Thoracic aorta (tissue), 2 donors: ENCODE measurements at regions not wholly inside any gene's neighbourhood (a gene's known extent, or its start where the extent isn't known, plus 50 kb on each side); places are given as distances from the start of the nearest gene placed in this dataset.
A peak's percentile ranks its signal among the peaks of the same experiment; 100 is the strongest.

Experiments
- ATAC-seq: fragments of 150-250 bp; one replicate; pipeline ENCODE4 v1.8.0; 2017; ENCODE audit warnings: low read depth; ENCODE audit not compliant: insufficient number of reproducible peaks, low FRiP score
- DNase-seq: peaks from one replicate; pipeline ENCODE4 v3.0.0-alpha.2; 2020; ENCODE audit warnings: low spot score
- H3K27ac ChIP-seq, 2 donors: fragments of 200-600 bp; sonication (generic); 1 replicate in 1 of 2; 2 replicates in 1 of 2; pipeline ENCODE4 v1.5.1; 2016; ENCODE audit warnings: mild to moderate bottlenecking in 2 of 2, moderate library complexity in 2 of 2
- H3K27me3 ChIP-seq: fragments of 200-600 bp; sonication (generic); replicated peaks from 2 replicates; pipeline ENCODE4 v1.6.0; 2016; ENCODE audit warnings: mild to moderate bottlenecking; ENCODE audit not compliant: insufficient read depth
- H3K36me3 ChIP-seq: fragments of 200-600 bp; sonication (generic); one replicate; pipeline ENCODE4 v1.5.1; 2016
- H3K4me1 ChIP-seq, 2 donors: fragments of 200-600 bp; sonication (generic); 1 replicate in 1 of 2; 2 replicates in 1 of 2; pipeline versions ENCODE4 v1.5.1 to v1.6.0; 2016; ENCODE audit warnings: low read depth in 2 of 2, mild to moderate bottlenecking in 1 of 2; ENCODE audit not compliant: control insufficient read depth in 1 of 2
- H3K4me3 ChIP-seq: fragments of 200-600 bp; sonication (generic); 2 replicates; pipeline ENCODE4 v1.5.1; 2016; ENCODE audit warnings: mild to moderate bottlenecking
- H3K9me3 ChIP-seq: fragments of 200-600 bp; sonication (generic); 2 replicates; pipeline ENCODE4 v1.5.1; 2016
- CTCF ChIP-seq: fragments of 200-600 bp; sonication (generic); IDR thresholded peaks from one replicate; pipeline ENCODE4 v1.5.1; 2019; ENCODE audit warnings: antibody characterized with exemption

- DNase-seq (no peak), ATAC-seq (no peak)
- H3K4me1 ChIP-seq: peaks cover 26 to 70% of the 10 kb centered on the region in 2 donors
- H3K36me3 ChIP-seq: no peaks in the 10 kb centered on the region
- peak overlapping the region; percentile 71 for H3K4me3 ChIP-seq
- no peaks in the 10 kb centered on the region for H3K27me3 ChIP-seq
- H3K27ac ChIP-seq: peak overlapping the region; percentile 76 to 77
- peak; percentile 44 for TF ChIP-seq CTCF
- H3K9me3 ChIP-seq: no peaks in the 10 kb centered on the region
These were observed 68.1 kb upstream of the GGTA1 start for GRCh38 chr9:121567500-121568342.

GRCh38 chr9:121568343-121569265 lies 69.0 kb upstream of the GGTA1 start:
- DNase-seq: no peak
- Histone ChIP-seq H3K9me3 (no peaks in the 10 kb centered on the region), H3K27me3 (no peaks in the 10 kb centered on the region), H3K4me1 (peaks cover 26 to 70% of the 10 kb centered on the region in 2 donors), H3K4me3 (peak overlapping the region; percentile 71), H3K27ac (peak overlapping the region; percentile 76 to 77), H3K36me3 (no peaks in the 10 kb centered on the region)
- TF ChIP-seq CTCF: no peak
- no peak for ATAC-seq

GRCh38 chr9:121569266-121569648 lies 69.6 kb upstream of the GGTA1 start:
- peaks cover 26 to 70% of the 10 kb centered on the region in 2 donors for H3K4me1 ChIP-seq
- TF ChIP-seq CTCF: no peak
- DNase-seq (no peak), ATAC-seq (no peak)
- no peaks in the 10 kb centered on the region for H3K36me3 ChIP-seq
- H3K27ac ChIP-seq: peak overlapping the region in 1 of 2 donors; percentile 77
- H3K4me3 ChIP-seq: no peak overlapping the region
- H3K9me3 ChIP-seq: no peaks in the 10 kb centered on the region
- no peaks in the 10 kb centered on the region for H3K27me3 ChIP-seq

GRCh38 chr9:121572581-121572980 lies 72.9 kb upstream of the GGTA1 start:
- DNase-seq (no peak), ATAC-seq (no peak)
- no peaks in the 10 kb centered on the region for H3K27me3 ChIP-seq
- H3K9me3 ChIP-seq: no peaks in the 10 kb centered on the region
- H3K27ac ChIP-seq: no peak overlapping the region
- no peak for TF ChIP-seq CTCF
- no peaks in the 10 kb centered on the region for H3K36me3 ChIP-seq
- no peak overlapping the region for H3K4me3 ChIP-seq
- H3K4me1 ChIP-seq: peaks cover 18 to 49% of the 10 kb centered on the region in 2 donors
